Cardiac fibroblast (primary cell): ENCODE measurements at regions not wholly inside any gene's neighbourhood (a gene's known extent, or its start where the extent isn't known, plus 50 kb on each side); places are given as distances from the start of the nearest gene placed in this dataset.

Source experiments
- DNase-seq, 2 donors: peaks; one replicate each; pipeline versions ENCODE4 v3.0.0 to v3.0.0-alpha.2; 2010; ENCODE audit warnings: low read depth in 2 of 2
- H3K4me3 ChIP-seq, 2 donors: replicated peaks in 1 of 2; 1 replicate in 1 of 2; 2 replicates in 1 of 2; pipeline ENCODE4 v1.5.1; 2011; ENCODE audit warnings: low read depth in 2 of 2, low read length in 2 of 2, mild to moderate bottlenecking in 2 of 2, moderate library complexity in 1 of 2
- TF ChIP-seq, protein P1 (sequence below): IDR thresholded peaks from one replicate; pipeline ENCODE4 v1.5.1; 2011; ENCODE audit warnings: low read depth, mild to moderate bottlenecking, low read length, inconsistent platforms

DNA sequence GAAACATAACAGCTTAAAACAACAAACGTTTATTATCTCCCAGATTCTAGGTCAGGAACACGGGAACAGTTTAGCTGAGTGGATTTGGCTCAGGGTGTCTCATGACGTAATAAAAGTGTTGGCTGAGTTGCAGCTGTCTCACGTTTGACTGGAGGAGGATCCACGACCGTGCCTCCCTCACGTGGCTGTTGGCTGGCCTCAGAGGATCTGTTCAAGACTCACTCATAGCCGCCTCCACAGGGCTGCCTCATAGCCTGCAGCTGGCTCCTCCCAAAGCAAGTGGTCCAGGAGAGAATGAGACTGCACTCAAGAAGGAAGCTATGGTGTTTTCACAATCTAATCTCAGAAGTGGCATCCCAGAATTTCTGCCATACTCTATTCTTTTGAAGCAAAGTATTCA is 167.1 kb downstream of the RPRM start:
- DNase-seq: no peak
- TF ChIP-seq, protein P1, sequence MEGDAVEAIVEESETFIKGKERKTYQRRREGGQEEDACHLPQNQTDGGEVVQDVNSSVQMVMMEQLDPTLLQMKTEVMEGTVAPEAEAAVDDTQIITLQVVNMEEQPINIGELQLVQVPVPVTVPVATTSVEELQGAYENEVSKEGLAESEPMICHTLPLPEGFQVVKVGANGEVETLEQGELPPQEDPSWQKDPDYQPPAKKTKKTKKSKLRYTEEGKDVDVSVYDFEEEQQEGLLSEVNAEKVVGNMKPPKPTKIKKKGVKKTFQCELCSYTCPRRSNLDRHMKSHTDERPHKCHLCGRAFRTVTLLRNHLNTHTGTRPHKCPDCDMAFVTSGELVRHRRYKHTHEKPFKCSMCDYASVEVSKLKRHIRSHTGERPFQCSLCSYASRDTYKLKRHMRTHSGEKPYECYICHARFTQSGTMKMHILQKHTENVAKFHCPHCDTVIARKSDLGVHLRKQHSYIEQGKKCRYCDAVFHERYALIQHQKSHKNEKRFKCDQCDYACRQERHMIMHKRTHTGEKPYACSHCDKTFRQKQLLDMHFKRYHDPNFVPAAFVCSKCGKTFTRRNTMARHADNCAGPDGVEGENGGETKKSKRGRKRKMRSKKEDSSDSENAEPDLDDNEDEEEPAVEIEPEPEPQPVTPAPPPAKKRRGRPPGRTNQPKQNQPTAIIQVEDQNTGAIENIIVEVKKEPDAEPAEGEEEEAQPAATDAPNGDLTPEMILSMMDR: no peak
- no peak overlapping the region for H3K4me3 ChIP-seq

DNA sequence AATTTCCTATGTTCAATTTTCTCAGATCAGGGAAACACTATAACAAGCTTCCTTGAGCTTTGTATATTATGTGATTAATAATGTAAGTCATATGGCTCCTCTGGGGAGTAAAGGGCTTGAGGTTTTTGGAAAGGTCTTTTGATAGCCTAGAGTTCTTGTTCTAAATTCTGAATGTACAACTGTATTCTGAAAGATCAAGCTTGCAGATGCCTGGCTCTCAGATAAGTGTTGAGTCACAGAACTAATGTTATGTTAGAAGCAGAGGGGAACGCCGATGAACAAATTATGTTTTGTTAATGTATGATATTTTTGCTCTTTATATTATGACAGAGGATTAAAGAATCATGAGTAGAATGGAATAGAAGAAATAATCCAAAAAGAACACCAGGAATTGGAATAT is 170.1 kb downstream of the RPRM start:
- DNase-seq: no peak

DNA sequence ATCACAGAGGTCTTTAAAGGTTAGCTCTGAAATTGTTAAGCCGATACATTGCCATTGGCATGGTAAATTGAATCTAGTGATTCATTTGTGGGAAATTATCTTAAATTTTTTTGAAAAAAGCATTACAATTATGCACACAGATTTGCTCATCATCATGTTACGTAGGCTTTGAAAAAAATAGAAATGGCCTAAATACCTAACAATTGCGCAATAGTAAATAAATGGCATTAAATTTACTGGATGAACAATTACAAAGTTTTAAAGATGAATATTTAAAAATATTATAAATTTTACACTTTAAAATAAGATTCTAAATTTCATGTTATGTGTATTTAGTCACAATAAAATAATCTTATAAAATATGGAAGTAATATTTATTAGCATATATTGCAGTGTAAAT is 171.3 kb downstream of the RPRM start:
- no peak overlapping the region for H3K4me3 ChIP-seq
- DNase-seq: no peak
- TF ChIP-seq, protein P1: no peak

More for the DNA sequence above, 170.1 kb downstream of the RPRM start:
- no peak overlapping the region for H3K4me3 ChIP-seq
- TF ChIP-seq, protein P1: no peak

DNA sequence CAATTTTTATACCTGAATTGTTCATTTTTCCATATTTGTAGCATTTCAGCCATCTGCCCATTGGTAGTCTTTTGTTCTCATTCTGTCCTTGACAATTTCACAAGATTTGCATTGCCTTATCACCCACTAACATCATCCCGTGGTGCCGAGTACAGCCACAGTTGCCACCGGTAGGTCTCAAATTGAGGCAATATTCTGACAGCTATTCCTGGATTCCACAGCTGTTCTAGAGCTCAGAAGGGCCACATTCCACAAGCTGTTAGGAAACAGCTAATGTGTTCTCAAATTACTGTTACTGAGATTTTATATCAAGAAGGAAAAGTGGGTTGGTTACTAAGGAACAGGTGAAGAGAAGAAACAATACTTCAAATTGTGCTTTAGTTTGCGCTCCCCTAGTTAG is 178.8 kb downstream of the RPRM start:
- no peak overlapping the region for H3K4me3 ChIP-seq
- TF ChIP-seq, protein P1: no peak
- DNase-seq: no peak

DNA sequence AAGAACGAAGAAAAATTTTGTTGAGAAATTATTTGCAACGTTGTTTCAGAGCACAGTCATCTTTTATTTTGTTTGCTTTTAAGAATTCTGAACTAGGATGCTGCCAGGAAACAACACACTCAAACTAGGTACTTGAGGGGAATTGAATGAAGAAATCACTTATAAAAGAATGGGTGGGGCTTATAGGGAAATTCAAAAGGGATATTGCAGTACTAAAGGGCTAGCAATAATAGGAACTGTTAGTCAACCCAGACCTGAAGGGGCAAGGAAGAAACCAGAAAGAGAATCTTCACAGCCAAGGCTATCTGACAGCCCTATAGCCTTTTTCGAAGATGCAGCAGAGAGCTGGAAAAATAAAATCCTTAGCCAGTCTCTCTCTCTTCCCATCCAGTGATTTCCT is 179.3 kb downstream of the RPRM start:
- TF ChIP-seq, protein P1: no peak
- no peak for DNase-seq
- no peak overlapping the region for H3K4me3 ChIP-seq

DNA sequence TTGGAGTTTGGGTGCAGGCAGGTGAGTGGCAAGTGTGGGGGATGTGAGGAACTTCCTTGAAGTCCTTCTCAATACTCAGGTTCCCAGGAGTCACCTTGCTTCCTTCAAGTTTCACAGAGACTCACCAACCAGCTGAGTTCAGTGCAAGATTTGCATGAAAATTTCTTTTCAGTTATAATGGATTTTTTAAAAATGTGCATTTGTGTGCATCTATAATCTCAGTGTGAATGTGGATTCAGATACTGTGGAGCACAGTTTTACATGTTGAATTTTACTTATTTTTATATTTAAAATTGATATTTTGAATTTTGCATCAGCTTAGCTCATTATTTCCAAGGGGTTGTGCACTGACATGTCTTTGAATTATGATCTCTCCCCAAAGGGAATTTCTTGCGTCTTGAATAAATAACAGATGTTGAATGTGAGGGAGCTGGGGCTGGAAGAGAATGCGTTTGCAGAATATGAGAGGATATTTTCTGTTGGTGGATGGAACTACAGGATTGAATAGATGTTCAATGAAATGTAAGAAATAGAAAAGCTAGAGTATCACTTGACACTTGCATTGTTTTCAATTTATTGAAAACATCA is 184.3 kb downstream of the RPRM start:
- no peak overlapping the region for H3K4me3 ChIP-seq
- DNase-seq: no peak
- TF ChIP-seq, protein P1: no peak

DNA sequence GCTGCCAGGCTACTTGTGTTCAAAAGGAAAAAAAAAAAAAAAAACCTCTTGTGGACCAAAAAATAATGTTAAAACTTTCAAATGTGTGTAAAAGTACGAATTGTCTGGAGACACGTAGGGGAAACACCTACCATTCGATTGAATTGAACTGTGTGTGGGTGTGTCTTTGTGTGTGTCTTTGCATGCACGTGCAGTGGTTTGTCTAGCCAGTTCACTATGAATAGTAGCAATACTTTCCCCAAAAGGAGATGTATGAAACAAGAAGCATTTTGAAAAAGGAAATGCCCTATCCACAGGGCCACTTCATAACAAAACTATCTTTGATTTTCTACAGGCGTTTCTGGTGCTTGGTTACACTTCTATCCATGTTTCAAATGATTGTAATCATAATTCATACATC is 186.8 kb downstream of the RPRM start:
- TF ChIP-seq, protein P1: no peak

More for the DNA sequence above, 186.8 kb downstream of the RPRM start:
- DNase-seq: no peak
- H3K4me3 ChIP-seq: no peak overlapping the region
